ENCODE measurements at regions not wholly inside any gene's neighbourhood (a gene's known extent, or its start where the extent isn't known, plus 50 kb on each side); places are given as distances from the start of the nearest gene placed in this dataset.
"Not testable (repeated sequence)": the region's sequence is repeated elsewhere in the genome, so short reads cannot be mapped to it uniquely, and the experiment has no call there.

DNA sequence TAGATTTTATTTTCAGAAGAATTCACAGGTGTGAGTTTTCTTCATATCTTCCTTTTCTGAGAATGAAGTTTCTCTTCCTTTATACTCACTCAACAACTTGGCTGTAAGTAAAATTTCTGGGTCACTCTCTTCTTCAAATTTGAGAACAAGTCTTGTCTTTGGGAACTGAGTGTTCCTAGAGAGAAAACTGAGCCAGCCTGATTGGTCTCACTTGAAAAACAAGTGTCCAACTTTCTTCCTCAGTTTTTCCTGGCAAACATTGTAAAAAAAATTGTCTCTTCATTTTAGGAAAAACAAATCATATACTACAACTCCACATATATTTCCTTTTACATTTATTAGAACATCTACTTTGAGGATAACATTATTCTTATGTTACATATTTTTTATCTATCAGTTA is 156.1 kb upstream of the GHR start:
- no peak overlapping the region for H3K27ac ChIP-seq (ENCODE audit: low read depth, low read length)
- no peaks in the 10 kb centered on the region for H3K79me2 ChIP-seq (ENCODE audit: insufficient read depth, low read length)
- no peak overlapping the region for H3K4me2 ChIP-seq (ENCODE audit: low read depth, low read length, poor library complexity, severe bottlenecking)
- H3K36me3 ChIP-seq (ENCODE audit: low read length) = no peaks in the 10 kb centered on the region
- TF ChIP-seq, protein P1, sequence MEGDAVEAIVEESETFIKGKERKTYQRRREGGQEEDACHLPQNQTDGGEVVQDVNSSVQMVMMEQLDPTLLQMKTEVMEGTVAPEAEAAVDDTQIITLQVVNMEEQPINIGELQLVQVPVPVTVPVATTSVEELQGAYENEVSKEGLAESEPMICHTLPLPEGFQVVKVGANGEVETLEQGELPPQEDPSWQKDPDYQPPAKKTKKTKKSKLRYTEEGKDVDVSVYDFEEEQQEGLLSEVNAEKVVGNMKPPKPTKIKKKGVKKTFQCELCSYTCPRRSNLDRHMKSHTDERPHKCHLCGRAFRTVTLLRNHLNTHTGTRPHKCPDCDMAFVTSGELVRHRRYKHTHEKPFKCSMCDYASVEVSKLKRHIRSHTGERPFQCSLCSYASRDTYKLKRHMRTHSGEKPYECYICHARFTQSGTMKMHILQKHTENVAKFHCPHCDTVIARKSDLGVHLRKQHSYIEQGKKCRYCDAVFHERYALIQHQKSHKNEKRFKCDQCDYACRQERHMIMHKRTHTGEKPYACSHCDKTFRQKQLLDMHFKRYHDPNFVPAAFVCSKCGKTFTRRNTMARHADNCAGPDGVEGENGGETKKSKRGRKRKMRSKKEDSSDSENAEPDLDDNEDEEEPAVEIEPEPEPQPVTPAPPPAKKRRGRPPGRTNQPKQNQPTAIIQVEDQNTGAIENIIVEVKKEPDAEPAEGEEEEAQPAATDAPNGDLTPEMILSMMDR (IDR thresholded peaks at IDR 0.05; ENCODE audit: insufficient read depth, low read length, poor library complexity, severe bottlenecking) = no peak
- no peak for TF ChIP-seq EZH2phosphoT487 (conservative IDR thresholded peaks at IDR 0.05; ENCODE audit: low read length)
- H2AFZ ChIP-seq (ENCODE audit: low read depth, low read length, severe bottlenecking) = no peak overlapping the region
- no peaks in the 10 kb centered on the region for H3K9me3 ChIP-seq (ENCODE audit: insufficient read depth, low read length)
- H3K9me2 ChIP-seq (replicated peaks; ENCODE audit: insufficient read depth, low read length) = no peaks in the 10 kb centered on the region
- H4K20me1 ChIP-seq (ENCODE audit: low read depth, low read length) = no peaks in the 10 kb centered on the region
- no peak overlapping the region for H3K4me3 ChIP-seq (ENCODE audit: insufficient read depth, low read length, poor library complexity, severe bottlenecking)
- no peaks in the 10 kb centered on the region for H3K27me3 ChIP-seq (ENCODE audit: low read length)
- no peak overlapping the region for H3K9ac ChIP-seq (ENCODE audit: low read length)
- H3F3A ChIP-seq (ENCODE audit: insufficient read depth) = no peaks in the 10 kb centered on the region

DNA sequence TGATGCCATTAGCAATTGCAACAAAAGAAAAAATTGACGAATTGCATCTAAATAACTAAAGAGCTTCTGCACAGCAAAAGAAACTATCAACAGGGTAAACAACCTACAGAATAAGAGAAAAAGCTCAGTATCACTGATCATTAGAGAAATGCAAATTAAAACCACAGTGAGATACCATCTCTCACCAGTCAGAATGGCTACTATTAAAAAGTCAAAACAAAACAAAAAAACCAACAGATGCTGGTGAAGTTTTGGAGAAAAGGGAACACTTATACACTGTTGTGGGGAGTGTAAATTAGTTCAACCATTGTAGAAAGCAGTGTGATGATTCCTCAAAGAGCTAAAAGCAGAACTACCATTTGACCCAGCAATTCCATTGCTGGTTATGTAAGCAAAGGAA is 155.1 kb upstream of the GHR start:
- not testable (repeated sequence) for H3K4me3 ChIP-seq (ENCODE audit: insufficient read depth, low read length, poor library complexity, severe bottlenecking); H2AFZ ChIP-seq (ENCODE audit: low read depth, low read length, severe bottlenecking); H3K9me2 ChIP-seq (replicated peaks; ENCODE audit: insufficient read depth, low read length); H3K27ac ChIP-seq (ENCODE audit: low read depth, low read length); H3K27me3 ChIP-seq (ENCODE audit: low read length); H3F3A ChIP-seq (ENCODE audit: insufficient read depth); H3K79me2 ChIP-seq (ENCODE audit: insufficient read depth, low read length); H4K20me1 ChIP-seq (ENCODE audit: low read depth, low read length); H3K4me2 ChIP-seq (ENCODE audit: low read depth, low read length, poor library complexity, severe bottlenecking); H3K9me3 ChIP-seq (ENCODE audit: insufficient read depth, low read length); H3K9ac ChIP-seq (ENCODE audit: low read length); H3K36me3 ChIP-seq (ENCODE audit: low read length)

DNA sequence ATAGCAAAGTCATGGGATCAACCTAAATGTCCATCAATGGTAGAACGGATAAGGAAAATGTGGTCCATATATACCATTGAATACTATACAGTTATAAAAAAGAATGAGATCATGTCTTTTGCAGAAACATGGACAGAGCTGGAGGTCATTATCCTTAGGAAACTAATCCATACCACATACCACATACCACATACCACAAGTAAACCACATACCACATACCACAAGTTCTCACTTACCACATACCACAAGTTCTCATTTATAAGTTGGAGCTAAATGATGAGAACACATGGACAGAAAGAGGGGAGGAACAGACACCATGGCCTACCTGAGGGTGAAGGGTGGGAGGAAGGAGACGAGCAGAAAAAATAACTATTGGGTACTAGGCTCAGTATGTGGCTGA is 154.6 kb upstream of the GHR start:
- no peak overlapping the region for H3K4me3 ChIP-seq (ENCODE audit: insufficient read depth, low read length, poor library complexity, severe bottlenecking)
- H3K9me3 ChIP-seq (ENCODE audit: insufficient read depth, low read length) = no peaks in the 10 kb centered on the region
- no peaks in the 10 kb centered on the region for H3K36me3 ChIP-seq (ENCODE audit: low read length)
- H3K27ac ChIP-seq (ENCODE audit: low read depth, low read length) = no peak overlapping the region
- H3K4me2 ChIP-seq (ENCODE audit: low read depth, low read length, poor library complexity, severe bottlenecking) = no peak overlapping the region
- H2AFZ ChIP-seq (ENCODE audit: low read depth, low read length, severe bottlenecking) = no peak overlapping the region
- TF ChIP-seq, protein P1 (IDR thresholded peaks at IDR 0.05; ENCODE audit: insufficient read depth, low read length, poor library complexity, severe bottlenecking) = no peak
- no peak for TF ChIP-seq EZH2phosphoT487 (conservative IDR thresholded peaks at IDR 0.05; ENCODE audit: low read length)
- no peaks in the 10 kb centered on the region for H4K20me1 ChIP-seq (ENCODE audit: low read depth, low read length)
- H3K9ac ChIP-seq (ENCODE audit: low read length) = no peak overlapping the region
- no peaks in the 10 kb centered on the region for H3F3A ChIP-seq (ENCODE audit: insufficient read depth)
- no peaks in the 10 kb centered on the region for H3K9me2 ChIP-seq (replicated peaks; ENCODE audit: insufficient read depth, low read length)
- no peaks in the 10 kb centered on the region for H3K79me2 ChIP-seq (ENCODE audit: insufficient read depth, low read length)
- H3K27me3 ChIP-seq (ENCODE audit: low read length) = no peaks in the 10 kb centered on the region

DNA sequence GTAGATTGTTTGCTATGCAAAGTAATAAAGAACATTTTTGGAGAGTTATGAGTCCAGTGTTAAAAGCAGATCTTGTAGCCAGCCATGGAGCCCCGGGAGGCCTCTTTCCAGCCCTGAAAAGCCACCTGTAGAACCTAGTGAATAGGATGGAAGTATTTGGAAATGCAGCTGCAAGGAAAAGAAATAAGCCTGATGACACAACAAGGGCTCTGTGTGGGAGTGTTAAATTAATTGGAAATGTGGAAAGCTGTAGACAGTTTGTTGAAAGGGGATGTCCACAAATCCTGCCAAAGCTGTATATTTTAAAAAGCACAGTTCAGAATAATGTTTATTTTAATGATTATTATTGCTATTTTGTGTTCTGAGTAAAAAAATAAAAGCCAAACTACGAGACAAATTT is 152.5 kb upstream of the GHR start:
- no peak overlapping the region for H2AFZ ChIP-seq (ENCODE audit: low read depth, low read length, severe bottlenecking)
- TF ChIP-seq, protein P1 (IDR thresholded peaks at IDR 0.05; ENCODE audit: insufficient read depth, low read length, poor library complexity, severe bottlenecking) = no peak
- TF ChIP-seq EZH2phosphoT487 (conservative IDR thresholded peaks at IDR 0.05; ENCODE audit: low read length) = no peak
- no peaks in the 10 kb centered on the region for H3K9me2 ChIP-seq (replicated peaks; ENCODE audit: insufficient read depth, low read length)
- H3K27me3 ChIP-seq (ENCODE audit: low read length) = no peaks in the 10 kb centered on the region
- no peaks in the 10 kb centered on the region for H3K36me3 ChIP-seq (ENCODE audit: low read length)
- H3K9me3 ChIP-seq (ENCODE audit: insufficient read depth, low read length) = no peaks in the 10 kb centered on the region
- H3K9ac ChIP-seq (ENCODE audit: low read length) = no peak overlapping the region
- H3K79me2 ChIP-seq (ENCODE audit: insufficient read depth, low read length) = no peaks in the 10 kb centered on the region
- no peak overlapping the region for H3K27ac ChIP-seq (ENCODE audit: low read depth, low read length)
- no peak overlapping the region for H3K4me3 ChIP-seq (ENCODE audit: insufficient read depth, low read length, poor library complexity, severe bottlenecking)
- no peaks in the 10 kb centered on the region for H4K20me1 ChIP-seq (ENCODE audit: low read depth, low read length)
- no peaks in the 10 kb centered on the region for H3F3A ChIP-seq (ENCODE audit: insufficient read depth)
- no peak overlapping the region for H3K4me2 ChIP-seq (ENCODE audit: low read depth, low read length, poor library complexity, severe bottlenecking)
